H1 (cell line): ENCODE measurements at regions not wholly inside any gene's neighbourhood (a gene's known extent, or its start where the extent isn't known, plus 50 kb on each side); places are given as distances from the start of the nearest gene placed in this dataset.
A peak's percentile ranks its signal among the peaks of the same experiment; 100 is the strongest.

Experiments used
- CTCF ChIA-PET: fragments of 300-600 bp; sonication (Branson Sonifier 250); formaldehyde crosslinking; loops from one replicate; lab custom pipeline; 2021; ENCODE audit not compliant: partially characterized antibody; lab: Charles Lee
- POLR2A ChIA-PET: fragments of 300-600 bp; sonication (Branson Sonifier 250); formaldehyde crosslinking; loops from one replicate; lab custom pipeline; 2021; ENCODE audit warnings: inconsistent platforms; ENCODE audit not compliant: partially characterized antibody; lab: Charles Lee
- DNase-seq, 2 experiments: peaks; one replicate each; pipeline versions ENCODE4 v3.0.0 to v3.0.0-alpha.2; 2010 to 2022; ENCODE audit warnings: low spot score in 2 of 2, low read depth in 1 of 2, mixed read lengths in 1 of 2
- FAIRE-seq: peaks from 2 replicates; lab custom pipeline; 2011; peaks lifted over from hg19 to GRCh38; lab: Jason Lieb, UNC
- H2AFZ ChIP-seq: 2 replicates; pipeline ENCODE4 v1.8.1; 2012; ENCODE audit warnings: low read length, inconsistent platforms
- H2AK5ac ChIP-seq: 2 replicates; pipeline ENCODE4 v1.6.1; 2013; ENCODE audit warnings: low read depth, low read length
- H2BK120ac ChIP-seq: replicated peaks from 2 replicates; pipeline ENCODE3; 2013; ENCODE audit warnings: low read depth, low read length, inconsistent platforms
- H2BK12ac ChIP-seq: 2 replicates; pipeline ENCODE4 v1.6.1; 2013; ENCODE audit warnings: low read depth, low read length
- H2BK15ac ChIP-seq: 2 replicates; pipeline ENCODE4 v1.6.1; 2013; ENCODE audit warnings: low read length
- H2BK20ac ChIP-seq: 2 replicates; pipeline ENCODE4 v1.6.1; 2013; ENCODE audit warnings: low read length
- H2BK5ac ChIP-seq: 2 replicates; pipeline ENCODE4 v1.6.1; 2013; ENCODE audit warnings: low read depth, low read length
- H3K14ac ChIP-seq: 2 replicates; pipeline ENCODE4 v1.6.1; 2013; ENCODE audit warnings: inconsistent platforms; ENCODE audit not compliant: insufficient read length
- H3K18ac ChIP-seq: 2 replicates; pipeline ENCODE4 v1.6.1; 2013; ENCODE audit warnings: low read length; ENCODE audit errors: extremely low read depth
- H3K23ac ChIP-seq: 2 replicates; pipeline ENCODE4 v1.6.1; 2013; ENCODE audit warnings: inconsistent platforms; ENCODE audit not compliant: insufficient read length
- H3K23me2 ChIP-seq: 2 replicates; pipeline ENCODE4 v1.6.1; 2013; ENCODE audit warnings: low read depth, low read length
- H3K27ac ChIP-seq: 2 replicates; pipeline ENCODE4 v1.6.1; 2011; ENCODE audit warnings: low read depth, low read length, inconsistent platforms
- H3K27me3 ChIP-seq, 4 experiments: replicated peaks in 1 of 4; 1 replicate in 1 of 4; 2 replicates in 3 of 4; pipeline versions ENCODE4 v1.6.1 to v1.8.1; 2011 to 2013; ENCODE audit warnings: low read length in 3 of 4, mild to moderate bottlenecking in 3 of 4, inconsistent platforms in 2 of 4, mixed read lengths in 2 of 4, moderate library complexity in 1 of 4; ENCODE audit not compliant: control insufficient read depth in 3 of 4, insufficient read depth in 3 of 4; ENCODE audit errors: extremely low read depth in 1 of 4
- H3K36me3 ChIP-seq, 4 experiments: 2 replicates each; pipeline versions ENCODE4 v1.6.1 to v1.8.1; 2011 to 2013; ENCODE audit warnings: mild to moderate bottlenecking in 4 of 4, low read length in 3 of 4, moderate library complexity in 2 of 4, control low read depth in 1 of 4, inconsistent platforms in 1 of 4; ENCODE audit not compliant: insufficient read depth in 4 of 4, control insufficient read depth in 2 of 4
- H3K4ac ChIP-seq: replicated peaks from 2 replicates; pipeline ENCODE3; 2013; ENCODE audit warnings: low read length, low read depth, mixed read lengths, inconsistent platforms; ENCODE audit not compliant: insufficient read length
- H3K4me1 ChIP-seq, 4 experiments: replicated peaks in 1 of 4; 1 replicate in 1 of 4; 2 replicates in 3 of 4; pipeline versions ENCODE4 v1.6.1 to v1.8.1; 2011 to 2013; ENCODE audit warnings: low read length in 3 of 4, inconsistent platforms in 2 of 4, mixed read lengths in 1 of 4; ENCODE audit not compliant: insufficient read depth in 4 of 4, control insufficient read depth in 3 of 4
- H3K4me2 ChIP-seq, 2 experiments: 2 replicates each; pipeline versions ENCODE4 v1.6.1 to v1.8.1; 2011 to 2013; ENCODE audit warnings: low read depth in 2 of 2, low read length in 2 of 2, control low read depth in 1 of 2, inconsistent platforms in 1 of 2, mild to moderate bottlenecking in 1 of 2; ENCODE audit not compliant: insufficient read depth in 1 of 2
- H3K4me3 ChIP-seq, 4 experiments: fragments of 200-600, 300-600 bp in 1 of 4; sonication (generic), shearing (Covaris generic), sonication (Bioruptor Twin) in 1 of 4; 2 replicates each; pipeline versions ENCODE4 v1.5.1 to v1.8.1; 2011 to 2016; ENCODE audit warnings: low read length in 4 of 4, low read depth in 3 of 4, control low read depth in 2 of 4, inconsistent platforms in 2 of 4, mild to moderate bottlenecking in 2 of 4, mixed read lengths in 1 of 4, moderate library complexity in 1 of 4; ENCODE audit not compliant: insufficient read depth in 2 of 4; ENCODE audit errors: extremely low read depth in 1 of 4
- H3K56ac ChIP-seq: replicated peaks from 2 replicates; pipeline ENCODE3; 2013; ENCODE audit warnings: low read depth, mild to moderate bottlenecking, mixed read lengths, low read length, inconsistent platforms; ENCODE audit not compliant: insufficient read length
- H3K79me1 ChIP-seq: 2 replicates; pipeline ENCODE4 v1.6.1; 2013; ENCODE audit warnings: low read depth, low read length, control low read depth
- H3K79me2 ChIP-seq, 2 experiments: 2 replicates each; pipeline versions ENCODE4 v1.6.1 to v1.8.1; 2012 to 2013; ENCODE audit warnings: low read length in 2 of 2, mild to moderate bottlenecking in 2 of 2, inconsistent platforms in 1 of 2; ENCODE audit not compliant: insufficient read depth in 2 of 2, control insufficient read depth in 1 of 2
- H3K9ac ChIP-seq, 4 experiments: replicated peaks in 1 of 4; 1 replicate in 1 of 4; 2 replicates in 3 of 4; pipeline versions ENCODE4 v1.6.1 to v1.8.1; 2011 to 2013; ENCODE audit warnings: low read depth in 3 of 4, low read length in 3 of 4, control low read depth in 2 of 4, mild to moderate bottlenecking in 2 of 4, moderate library complexity in 2 of 4, inconsistent platforms in 1 of 4; ENCODE audit errors: extremely low read depth in 1 of 4
- H3K9me3 ChIP-seq, 2 experiments: 2 replicates each; pipeline versions ENCODE4 v1.6.1 to v1.8.1; 2012 to 2013; ENCODE audit warnings: mild to moderate bottlenecking in 2 of 2, moderate library complexity in 2 of 2, control low read depth in 1 of 2, inconsistent platforms in 1 of 2, low read depth in 1 of 2, low read length in 1 of 2, mixed read lengths in 1 of 2; ENCODE audit not compliant: insufficient read depth in 2 of 2
- H4K20me1 ChIP-seq, 2 experiments: replicated peaks in 1 of 2; 2 replicates each; pipeline versions ENCODE3 to v1.8.1; 2011 to 2013; ENCODE audit warnings: inconsistent platforms in 2 of 2, low read length in 2 of 2, mild to moderate bottlenecking in 1 of 2; ENCODE audit not compliant: insufficient read depth in 2 of 2, control insufficient read depth in 1 of 2
- H4K5ac ChIP-seq: 2 replicates; pipeline ENCODE4 v1.6.1; 2013; ENCODE audit warnings: low read length, low read depth, mixed read lengths, inconsistent platforms; ENCODE audit not compliant: insufficient read length
- H4K8ac ChIP-seq: 2 replicates; pipeline ENCODE4 v1.8.0; 2013; ENCODE audit warnings: mild to moderate bottlenecking, moderate library complexity, low read length, inconsistent platforms; ENCODE audit not compliant: insufficient read depth; ENCODE audit errors: extremely low read depth
- H4K91ac ChIP-seq: replicated peaks from 2 replicates; pipeline ENCODE3; 2013; ENCODE audit warnings: low read length, mixed read lengths, inconsistent platforms; ENCODE audit not compliant: insufficient read length
- ASH2L ChIP-seq: fragments of 200-600, 300-600 bp; sonication (generic); IDR thresholded peaks from one replicate; pipeline ENCODE4 v1.7.1; 2017; ENCODE audit warnings: low read length
- ATF3 ChIP-seq: IDR thresholded peaks from 2 replicates; pipeline ENCODE4 v1.6.1; 2011; ENCODE audit warnings: low read depth, mild to moderate bottlenecking, low read length; ENCODE audit not compliant: insufficient read depth
- CBX8 ChIP-seq: fragments of 300-800, 300-1000 bp; sonication (generic); IDR thresholded peaks from 2 replicates; pipeline ENCODE4 v1.7.1; 2016; ENCODE audit warnings: low read depth, low read length, borderline replicate concordance
- CEBPB ChIP-seq: IDR thresholded peaks from 2 replicates; pipeline ENCODE4 v1.6.1; 2012; ENCODE audit warnings: low read depth, low read length
- E2F6 ChIP-seq: IDR thresholded peaks from 2 replicates; pipeline ENCODE4 v1.6.1; 2012; ENCODE audit warnings: inconsistent platforms
- HDAC2 ChIP-seq, 2 experiments: fragments of 300-600 bp in 1 of 2; sonication (generic) in 1 of 2; IDR thresholded peaks; 2 replicates each; pipeline ENCODE4 v1.6.1; 2011 to 2012; ENCODE audit warnings: low read depth in 2 of 2, low read length in 2 of 2, mild to moderate bottlenecking in 2 of 2, moderate library complexity in 2 of 2, borderline replicate concordance in 1 of 2, inconsistent platforms in 1 of 2
- JUN ChIP-seq: IDR thresholded peaks from 2 replicates; pipeline ENCODE4 v1.6.1; 2011; ENCODE audit warnings: low read depth, mild to moderate bottlenecking, improper control_type of control experiment, low read length
- NRF1 ChIP-seq: IDR thresholded peaks from 2 replicates; pipeline ENCODE4 v1.6.1; 2011; ENCODE audit warnings: mild to moderate bottlenecking, low read depth, low read length, improper control_type of control experiment
- POLR2A ChIP-seq, 2 experiments: IDR thresholded peaks; 1 replicate in 1 of 2; 2 replicates in 1 of 2; pipeline ENCODE4 v1.6.1; 2011; ENCODE audit warnings: low read depth in 2 of 2, low read length in 2 of 2, mild to moderate bottlenecking in 2 of 2; ENCODE audit errors: control extremely low read depth in 1 of 2
- POLR2AphosphoS5 ChIP-seq: IDR thresholded peaks from 2 replicates; pipeline ENCODE4 v1.6.1; 2011; ENCODE audit warnings: low read depth, low read length
- RNF2 ChIP-seq: fragments of 200-900, 300-1000 bp; sonication (generic); IDR thresholded peaks from 2 replicates; pipeline ENCODE4 v1.7.1; 2016; ENCODE audit warnings: borderline replicate concordance, low read depth, mild to moderate bottlenecking, antibody characterized with exemption, low read length; ENCODE audit not compliant: poor library complexity, severe bottlenecking; ENCODE audit errors: missing control alignments
- SIN3A ChIP-seq, 2 experiments: IDR thresholded peaks in 1 of 2; conservative IDR thresholded peaks in 1 of 2; 2 replicates each; pipeline ENCODE4 v1.6.1; 2011 to 2012; ENCODE audit warnings: low read length in 2 of 2, improper control_type of control experiment in 1 of 2, low read depth in 1 of 2, mild to moderate bottlenecking in 1 of 2
- SP2 ChIP-seq: IDR thresholded peaks from 2 replicates; pipeline ENCODE4 v1.6.1; 2012; ENCODE audit warnings: mild to moderate bottlenecking, low read length, inconsistent platforms
- SP4 ChIP-seq: IDR thresholded peaks from 2 replicates; pipeline ENCODE4 v1.6.1; 2012; ENCODE audit warnings: low read length, inconsistent platforms
- TAF1 ChIP-seq: IDR thresholded peaks from 2 replicates; pipeline ENCODE4 v1.6.1; 2011; ENCODE audit warnings: mild to moderate bottlenecking, low read depth, low read length
- WGBS, 2 experiments: shearing (Covaris generic) in 1 of 2; methylation state at CpG; one replicate each; pipeline versions ENCODE4 v1.1.6 to v1.1.7; 2013 to 2015; ENCODE audit warnings: low lambda C conversion rate in 2 of 2, mixed read lengths in 2 of 2, inconsistent platforms in 1 of 2, low coverage in 1 of 2, missing lambda C conversion rate in 1 of 2; ENCODE audit not compliant: insufficient replicate concordance in 2 of 2, insufficient coverage in 1 of 2, insufficient read length in 1 of 2; ENCODE audit errors: extremely low coverage in 1 of 2, missing lambda C conversion rate in 1 of 2; 5-methylcytosine and 5-hydroxymethylcytosine counted together

GRCh38 chr9:134968823-134969090, 51.0 kb upstream of the FCN1 start:
- 91% methylated on average over 3 of the region's 3 CpGs; no CpG with 5 or more reads in 1 of the 2 experiments for WGBS, 2 experiments
- Histone ChIP-seq H3K23ac (no peak overlapping the region), H4K8ac (no peak overlapping the region), H3K79me2 (no peaks in the 10 kb centered on the region), H3K4ac (no peak overlapping the region), H2BK20ac (no peak overlapping the region), H3K79me1 (no peaks in the 10 kb centered on the region), H4K20me1 (no peaks in the 10 kb centered on the region), H2AFZ (no peak overlapping the region), H3K27ac (no peak overlapping the region), H3K4me2 (no peak overlapping the region), H2BK15ac (no peak overlapping the region), H3K56ac (no peak overlapping the region), H3K14ac (no peak overlapping the region), H3K9ac (no peak overlapping the region), H4K5ac (no peak overlapping the region), H3K27me3 (no peaks in the 10 kb centered on the region; a peak in 2 of 7 replicates), H3K36me3 (no peaks in the 10 kb centered on the region), H2AK5ac (no peak overlapping the region), H3K23me2 (no peaks in the 10 kb centered on the region), H3K18ac (no peak overlapping the region), H4K91ac (peak overlapping the region; percentile 62), H2BK5ac (no peak overlapping the region), H2BK12ac (no peak overlapping the region), H3K4me3 (no peak overlapping the region), H2BK120ac (no peak overlapping the region), H3K9me3 (no peaks in the 10 kb centered on the region), H3K4me1 (peaks cover 0 to 18% (median 11%) of the 10 kb centered on the region in 4 experiments; a peak in 4 of 7 replicates)
- ChIA-PET CTCF (interaction anchor here (1.2 to 2.6 kb wide), 3 partner anchors 14 to 271 kb away, joined by 3 to 6 read pairs (median 5); no protein-coding TSS in a partner anchor), POLR2A (no interaction called here)
- no peak for DNase-seq
- no peak for FAIRE-seq
- TF ChIP-seq NRF1 (no peak), JUN (no peak), SIN3A (conservative IDR thresholded peaks at IDR 0.05 in 1 of 2, IDR thresholded peaks at IDR 0.05 in 1 of 2; ENCODE audit: low read depth in 1 of 2, low read length in 2 of 2) (no peak), SP2 (no peak), HDAC2 (IDR thresholded peaks at IDR 0.05; ENCODE audit: borderline replicate concordance in 1 of 2, low read depth in 2 of 2, low read length in 2 of 2) (no peak), POLR2A (IDR thresholded peaks at IDR 0.05; ENCODE audit: control extremely low read depth in 1 of 2, low read depth in 2 of 2, low read length in 2 of 2) (no peak), CBX8 (no peak), SP4 (no peak), RNF2 (no peak), TAF1 (no peak), ATF3 (no peak), E2F6 (no peak), CEBPB (no peak), ASH2L (no peak), POLR2AphosphoS5 (no peak)
